ENCODE measurements at regions not wholly inside any gene's neighbourhood (a gene's known extent, or its start where the extent isn't known, plus 50 kb on each side); places are given as distances from the start of the nearest gene placed in this dataset.

DNA sequence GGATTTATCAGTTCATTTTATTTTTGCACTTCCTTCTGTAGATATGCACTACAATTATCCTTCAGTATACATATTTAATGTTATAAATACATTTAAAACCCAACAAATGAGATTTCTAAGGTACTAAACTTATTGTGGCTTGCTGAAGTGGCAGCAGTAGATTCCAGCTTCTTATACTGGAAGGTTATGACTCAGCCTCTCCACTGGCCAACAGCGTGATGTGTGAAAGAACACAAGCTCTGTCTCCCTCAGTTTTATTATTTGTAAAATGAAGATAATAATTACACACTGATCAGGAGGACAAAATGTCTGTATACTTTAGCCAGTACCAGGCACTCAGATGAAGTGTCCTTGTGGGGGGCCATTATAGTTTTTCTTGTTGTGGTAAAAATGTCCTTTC, 1147.1 kb downstream of the CNTNAP5 start:
- no peak overlapping the region for H3K9ac ChIP-seq (ENCODE audit: insufficient read depth, low read length, poor library complexity, severe bottlenecking)
- intact Hi-C loops (cut with micrococcal nuclease) = no loop called here
- no CpG with 5 or more reads among the region's 1 CpG for WGBS (ENCODE audit: insufficient coverage)
- no peak overlapping the region for H3K4me3 Mint-ChIP-seq
- peaks cover 0 to 12% of the 10 kb centered on the region in 2 donors for H3K9me3 ChIP-seq (replicated peaks in 1 of 2; ENCODE audit: control insufficient read depth in 1 of 2, insufficient read depth in 1 of 2, low read length in 2 of 2)
- H3K4me1 ChIP-seq (ENCODE audit: control insufficient read depth in 1 of 2, insufficient read depth in 2 of 2, low read length in 2 of 2) = no peaks in the 10 kb centered on the region
- H3K4me3 ChIP-seq (replicated peaks in 1 of 3; ENCODE audit: low read depth in 2 of 3, low read length in 3 of 3) = no peak overlapping the region
- H3K9me3 Mint-ChIP-seq = peaks cover 0 to 9% (median 3%) of the 10 kb centered on the region in 7 donors
- H3K36me3 ChIP-seq (replicated peaks in 1 of 2; ENCODE audit: control insufficient read depth in 1 of 2, insufficient read depth in 2 of 2, low read length in 2 of 2) = no peaks in the 10 kb centered on the region
- no peak for TF ChIP-seq CTCF (IDR thresholded peaks at IDR 0.05)
- H3K27me3 Mint-ChIP-seq (ENCODE audit: low read depth in 3 of 3) = no peaks in the 10 kb centered on the region
- H3K4me2 ChIP-seq (replicated peaks; ENCODE audit: extremely low read depth, low read length, poor library complexity, severe bottlenecking) = no peak overlapping the region
- H3K27me3 ChIP-seq (ENCODE audit: control insufficient read depth in 2 of 2, insufficient read depth in 2 of 2, low read length in 2 of 2) = no peaks in the 10 kb centered on the region
- no peak overlapping the region for H2AFZ ChIP-seq (ENCODE audit: insufficient read depth, low read depth, low read length, poor library complexity, severe bottlenecking)
- no peaks in the 10 kb centered on the region for H3K4me1 Mint-ChIP-seq
- no peaks in the 10 kb centered on the region for H3K36me3 Mint-ChIP-seq
- no peak overlapping the region for H3K27ac ChIP-seq (ENCODE audit: low read depth in 1 of 2, low read length in 2 of 2)
- no peak for DNase-seq
- no peaks in the 10 kb centered on the region for H3K79me2 ChIP-seq (ENCODE audit: insufficient read depth, low read length)
- H3K27ac Mint-ChIP-seq = no peak overlapping the region
- no peaks in the 10 kb centered on the region for H4K20me1 ChIP-seq (ENCODE audit: insufficient read depth, low read length)

DNA sequence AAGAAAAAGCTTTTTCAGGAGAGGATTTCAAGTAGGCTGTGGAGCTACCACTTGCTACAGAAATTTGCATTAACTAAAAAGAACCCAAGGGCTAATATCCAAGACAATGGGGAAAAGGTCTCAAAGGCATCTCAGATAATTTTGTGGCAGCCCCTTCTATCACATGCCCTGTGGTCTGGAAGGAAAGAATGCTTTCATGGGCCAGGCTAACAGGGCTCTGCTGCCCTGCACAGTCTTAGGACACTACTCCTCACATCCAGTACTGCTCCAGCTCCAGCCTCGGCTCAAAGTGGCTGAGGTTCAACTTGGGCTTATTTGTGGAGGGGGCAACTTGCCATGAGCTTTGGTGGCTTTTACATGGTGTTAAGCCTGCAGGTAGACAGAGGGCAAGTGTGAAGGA, 1150.3 kb downstream of the CNTNAP5 start:
- intact Hi-C loops (cut with micrococcal nuclease) = no loop called here
- Histone ChIP-seq H3K36me3 (replicated peaks in 1 of 2; ENCODE audit: control insufficient read depth in 1 of 2, insufficient read depth in 2 of 2, low read length in 2 of 2) (no peaks in the 10 kb centered on the region), H3K9me3 (replicated peaks in 1 of 2; ENCODE audit: control insufficient read depth in 1 of 2, insufficient read depth in 1 of 2, low read length in 2 of 2) (peaks cover 0 to 9% of the 10 kb centered on the region in 2 donors), H3K4me1 (ENCODE audit: control insufficient read depth in 1 of 2, insufficient read depth in 2 of 2, low read length in 2 of 2) (no peaks in the 10 kb centered on the region), H4K20me1 (ENCODE audit: insufficient read depth, low read length) (no peaks in the 10 kb centered on the region), H3K9ac (ENCODE audit: insufficient read depth, low read length, poor library complexity, severe bottlenecking) (no peak overlapping the region), H3K4me3 (replicated peaks in 1 of 3; ENCODE audit: low read depth in 2 of 3, low read length in 3 of 3) (no peak overlapping the region), H3K4me2 (replicated peaks; ENCODE audit: extremely low read depth, low read length, poor library complexity, severe bottlenecking) (no peak overlapping the region), H3K27ac (ENCODE audit: low read depth in 1 of 2, low read length in 2 of 2) (no peak overlapping the region), H3K79me2 (ENCODE audit: insufficient read depth, low read length) (no peaks in the 10 kb centered on the region), H3K27me3 (ENCODE audit: control insufficient read depth in 2 of 2, insufficient read depth in 2 of 2, low read length in 2 of 2) (no peaks in the 10 kb centered on the region), H2AFZ (ENCODE audit: insufficient read depth, low read depth, low read length, poor library complexity, severe bottlenecking) (no peak overlapping the region)
- DNase-seq = no peak
- Mint-ChIP-seq H3K36me3 (no peaks in the 10 kb centered on the region), H3K4me3 (no peak overlapping the region), H3K27ac (no peak overlapping the region), H3K27me3 (ENCODE audit: low read depth in 3 of 3) (no peaks in the 10 kb centered on the region), H3K9me3 (peaks cover 0 to 9% (median 3%) of the 10 kb centered on the region in 7 donors), H3K4me1 (no peaks in the 10 kb centered on the region)
- no CpG with 5 or more reads among the region's 1 CpG for WGBS (ENCODE audit: insufficient coverage)
- no peak for TF ChIP-seq CTCF (IDR thresholded peaks at IDR 0.05)
